Left hindlimb (tissue), 1 donor: ENCODE measurements at regions not wholly inside any gene's neighbourhood (a gene's known extent, or its start where the extent isn't known, plus 50 kb on each side); places are given as distances from the start of the nearest gene placed in this dataset.
"Not testable (repeated sequence)": the region's sequence is repeated elsewhere in the genome, so short reads cannot be mapped to it uniquely, and the experiment has no call there.

Source experiments
- DNase-seq: peaks from one replicate; pipeline ENCODE4 v3.0.0-alpha.2; 2018

DNA sequence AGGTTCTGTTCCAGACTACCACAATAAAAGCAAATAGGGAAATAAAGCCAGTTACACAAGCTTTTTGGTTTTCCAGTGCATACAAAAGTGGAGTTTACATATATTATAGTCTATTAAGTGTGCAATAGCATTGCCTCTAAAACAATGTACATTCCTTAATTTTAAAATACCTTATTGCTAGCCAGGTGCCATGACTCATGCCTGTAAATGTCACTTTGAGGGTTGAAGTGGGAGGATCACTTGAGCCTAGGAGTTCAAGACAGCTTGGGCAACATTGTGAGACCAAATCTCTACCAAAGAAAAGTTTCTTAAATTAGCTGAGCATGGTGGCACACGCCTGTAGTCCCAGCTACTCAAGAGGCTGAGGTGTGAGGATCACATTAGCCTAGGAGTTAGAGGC is 52.9 kb upstream of the IMP4 start:
- no peak for DNase-seq

DNA sequence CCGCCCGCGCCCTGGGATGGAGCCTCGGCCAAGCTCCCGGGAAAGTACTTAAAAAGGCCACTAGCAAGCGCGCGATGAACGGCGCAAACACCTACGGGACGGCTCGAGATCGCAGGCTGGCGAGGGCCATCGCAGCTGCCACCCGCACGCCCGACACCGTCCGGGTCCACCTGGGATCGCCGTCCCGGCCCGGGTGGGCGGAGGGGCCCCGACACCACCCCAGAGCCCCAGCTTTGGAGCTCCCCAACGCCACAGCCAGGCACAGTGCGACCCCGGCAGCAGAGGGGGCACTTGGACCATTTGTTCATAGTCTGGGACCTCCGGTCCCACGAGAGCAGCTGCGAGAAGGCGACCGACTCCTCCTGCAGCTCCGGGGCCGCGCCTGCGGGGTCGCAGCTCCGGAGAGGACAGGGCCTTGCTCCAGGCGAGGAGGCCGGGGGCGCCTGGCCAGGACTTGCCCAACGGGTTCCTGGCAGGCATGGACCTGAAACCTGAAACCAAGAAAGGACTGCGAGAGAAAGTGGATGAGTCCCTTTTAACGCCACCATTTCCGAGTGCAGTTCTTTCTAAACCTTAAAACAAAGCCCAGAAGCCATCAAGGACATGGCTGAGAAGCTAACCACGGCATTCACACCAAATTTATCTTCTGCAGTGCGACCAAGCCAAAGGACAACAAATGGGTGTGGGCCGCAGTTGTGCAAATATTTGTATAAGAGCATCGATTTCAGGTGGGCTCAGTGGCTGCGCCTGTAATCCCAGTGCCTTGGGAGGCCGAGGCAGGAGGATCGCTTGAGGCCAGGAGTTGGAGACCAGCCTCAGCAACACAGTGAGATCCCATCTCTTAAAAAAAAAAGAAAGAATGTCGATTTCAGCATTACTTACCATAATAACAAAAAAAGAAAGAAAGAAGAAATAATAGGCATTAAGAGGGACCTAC is 54.0 kb upstream of the IMP4 start:
- DNase-seq: no peak

DNA sequence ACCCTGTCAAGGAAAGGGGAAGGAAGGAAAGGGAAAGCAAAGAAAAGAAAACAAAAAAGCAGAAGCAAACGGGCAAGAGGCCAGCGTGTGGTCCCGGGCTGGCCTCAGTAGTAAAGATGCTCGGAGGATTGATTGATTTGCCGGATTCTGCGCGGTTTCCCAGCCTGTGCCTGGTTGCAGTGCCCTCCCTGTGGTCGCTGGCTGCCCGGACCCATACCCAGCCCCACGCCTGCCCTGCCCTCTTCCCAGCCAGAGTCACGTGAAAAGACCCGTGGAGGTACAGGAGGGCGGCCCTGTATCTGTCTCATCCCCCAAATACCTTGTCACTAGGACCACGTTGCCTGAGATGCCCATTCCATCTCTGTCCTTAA is 55.1 kb upstream of the IMP4 start:
- no peak for DNase-seq

DNA sequence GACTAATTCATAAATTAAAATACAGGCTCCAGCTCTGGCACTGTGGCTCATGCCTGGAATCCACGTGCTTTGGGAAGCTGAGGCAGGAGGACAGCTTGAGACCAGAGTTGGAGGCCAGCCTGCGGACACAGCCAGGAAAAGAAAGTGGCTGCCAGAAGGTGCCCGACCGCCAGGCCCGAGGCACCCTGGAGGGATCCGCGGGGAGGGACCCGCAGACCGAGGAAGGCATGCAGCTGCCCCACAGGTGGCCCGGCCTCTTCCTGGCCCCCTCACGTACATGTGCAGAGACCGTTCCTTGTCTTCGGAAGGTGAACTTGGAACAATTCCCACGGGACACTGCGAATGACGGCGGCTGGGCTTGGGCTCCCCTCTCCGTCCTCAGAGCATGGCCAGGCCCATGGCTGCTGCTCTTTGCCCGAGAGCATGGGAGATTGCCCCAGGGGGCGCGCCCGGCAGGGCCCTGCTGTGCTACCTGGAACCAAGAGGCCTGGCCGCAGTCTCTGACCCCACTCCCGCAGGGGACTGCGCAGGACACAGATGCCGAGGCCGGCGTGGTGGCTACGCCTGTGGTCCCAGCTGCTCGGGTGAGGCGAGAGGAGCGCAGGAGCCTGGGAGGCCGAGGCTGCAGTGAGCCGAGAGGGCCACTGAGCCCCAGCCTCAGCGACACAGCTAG is 55.6 kb upstream of the IMP4 start:
- no peak for DNase-seq

DNA sequence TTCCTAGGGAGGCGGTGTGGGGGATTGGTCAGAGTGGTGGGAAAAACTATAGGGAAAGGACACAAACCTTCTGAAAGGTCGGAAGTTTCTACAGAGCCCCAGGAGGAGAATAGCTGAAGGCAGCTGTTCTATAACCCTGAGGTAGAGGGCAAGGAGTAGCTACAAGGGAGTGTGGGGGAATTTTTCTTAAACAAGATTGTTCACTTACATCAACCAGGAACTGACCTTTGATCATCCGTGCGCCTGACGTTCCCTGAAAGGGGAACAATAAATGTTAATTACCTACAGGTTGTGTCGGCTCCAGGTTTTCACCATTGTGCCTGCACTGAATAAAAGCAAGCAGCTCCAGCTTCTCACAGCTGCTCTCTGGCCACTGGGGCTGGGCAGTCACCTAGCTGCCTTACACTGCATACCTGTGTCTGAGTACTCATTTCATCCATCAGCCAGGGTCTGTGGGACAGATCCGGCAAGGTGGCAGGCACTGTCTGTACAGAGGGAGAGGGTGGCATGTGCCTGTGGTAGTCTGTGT is 59.3 kb upstream of the IMP4 start:
- DNase-seq: not testable (repeated sequence)

DNA sequence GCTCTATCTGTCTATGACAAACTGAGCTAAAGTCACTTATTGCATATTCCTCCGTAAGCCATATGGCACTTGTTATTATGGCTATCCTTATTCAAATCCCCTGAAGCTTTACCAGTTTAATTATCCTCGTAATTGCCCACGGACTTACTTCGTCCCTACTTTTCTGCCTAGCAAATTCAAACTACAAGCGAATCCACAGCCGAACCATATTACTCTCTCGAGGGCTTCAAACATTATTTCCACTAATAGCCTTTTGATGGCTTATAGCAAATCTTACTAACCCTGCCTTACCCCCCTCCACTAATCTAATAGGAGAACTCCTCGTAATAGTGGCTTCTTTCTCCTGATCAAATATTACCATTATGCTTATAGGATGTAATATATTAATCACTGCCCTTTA is 63.1 kb upstream of the IMP4 start:
- DNase-seq: not testable (repeated sequence)

DNA sequence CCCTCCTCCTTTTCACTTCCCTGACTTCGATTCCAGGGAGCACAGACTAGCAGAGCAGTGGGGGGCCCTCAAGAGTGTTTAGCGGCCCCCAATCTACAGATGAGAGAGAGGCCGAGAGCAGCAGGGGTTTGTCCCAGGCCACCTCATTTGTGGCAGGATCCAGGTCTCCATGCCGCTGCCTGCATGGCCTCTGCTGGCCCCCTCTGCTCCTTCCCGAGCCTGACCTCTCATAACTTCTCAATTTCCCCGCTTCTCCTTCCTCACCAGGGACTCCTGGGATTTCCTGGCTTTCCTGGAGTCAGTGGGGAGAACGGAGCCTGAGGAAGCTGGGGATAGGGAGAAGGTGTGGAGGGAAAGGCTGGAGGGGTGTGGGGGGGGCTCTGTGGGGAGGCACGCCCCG is 70.1 kb upstream of the TUBA3E start:
- not testable (repeated sequence) for DNase-seq

DNA sequence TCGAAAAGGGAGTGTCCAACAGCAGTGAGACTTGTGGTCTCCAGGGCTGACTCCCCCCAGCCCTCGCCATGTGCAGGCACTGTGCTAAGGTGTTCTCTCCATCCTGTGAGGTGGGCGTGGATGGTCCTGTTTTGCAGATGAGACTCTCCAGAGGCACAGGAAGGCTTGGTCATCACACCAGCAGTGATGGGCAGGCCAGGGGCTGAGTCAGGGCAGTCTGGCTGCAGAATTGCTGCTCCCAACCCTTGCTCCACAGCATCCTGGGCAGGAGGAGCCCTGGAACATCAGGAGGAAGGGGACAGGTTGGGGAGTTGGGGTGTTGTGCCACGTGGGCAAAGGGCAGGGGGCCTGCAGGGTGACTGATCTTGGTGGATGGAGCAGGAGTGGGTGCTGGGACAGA is 69.3 kb upstream of the TUBA3E start:
- not testable (repeated sequence) for DNase-seq

DNA sequence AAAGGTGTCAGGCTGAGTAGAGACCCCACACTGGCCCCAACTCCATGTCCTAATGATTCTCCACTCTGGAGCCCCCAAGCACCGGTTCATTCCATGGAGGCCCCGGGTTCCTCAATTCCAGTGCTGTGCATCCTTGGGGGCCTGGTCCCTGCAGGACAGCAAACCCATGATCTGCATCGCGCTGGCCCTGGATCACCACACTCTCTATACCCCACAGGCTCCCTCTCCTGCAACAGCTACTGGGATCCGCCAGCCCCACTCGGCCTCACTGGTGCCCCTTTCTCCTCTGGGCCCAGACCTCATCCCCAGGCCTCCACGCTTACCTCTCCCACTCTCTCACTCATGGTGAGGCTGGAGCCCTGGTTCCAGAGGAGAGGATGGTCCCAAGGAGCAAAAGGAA is 68.6 kb upstream of the TUBA3E start:
- not testable (repeated sequence) for DNase-seq

DNA sequence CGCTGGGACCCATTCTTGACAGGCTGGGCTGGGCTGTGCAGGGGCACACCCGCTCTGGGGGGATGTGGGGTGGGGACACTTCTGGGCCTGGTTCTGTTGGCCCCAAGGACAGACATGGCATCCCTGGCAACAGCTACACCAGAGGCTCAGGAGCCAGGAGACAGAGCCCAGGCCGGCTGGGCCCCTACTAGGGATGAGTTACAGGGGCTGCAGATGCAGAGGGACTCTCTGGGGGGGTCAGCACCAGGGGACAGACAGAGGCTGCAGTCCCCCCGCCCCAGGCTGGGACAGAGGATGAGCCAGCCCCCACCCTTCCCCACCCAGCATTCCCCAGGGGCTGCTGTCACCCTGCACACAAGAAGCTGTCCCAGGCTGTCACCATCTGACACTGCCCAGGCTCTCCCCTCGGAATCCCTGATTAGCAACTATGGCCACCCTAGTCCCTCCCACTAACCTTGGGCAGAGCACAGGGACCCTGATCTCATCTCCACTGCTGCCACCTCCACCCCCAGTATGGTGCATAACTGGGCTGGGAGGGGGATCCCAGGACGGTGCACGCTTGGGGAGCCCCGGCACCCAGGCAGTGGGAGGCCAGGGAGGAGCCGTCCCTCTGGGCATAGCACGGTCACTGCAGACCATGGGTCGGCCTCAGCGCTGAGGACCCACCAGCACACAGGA is 67.5 kb upstream of the TUBA3E start:
- DNase-seq: not testable (repeated sequence)

DNA sequence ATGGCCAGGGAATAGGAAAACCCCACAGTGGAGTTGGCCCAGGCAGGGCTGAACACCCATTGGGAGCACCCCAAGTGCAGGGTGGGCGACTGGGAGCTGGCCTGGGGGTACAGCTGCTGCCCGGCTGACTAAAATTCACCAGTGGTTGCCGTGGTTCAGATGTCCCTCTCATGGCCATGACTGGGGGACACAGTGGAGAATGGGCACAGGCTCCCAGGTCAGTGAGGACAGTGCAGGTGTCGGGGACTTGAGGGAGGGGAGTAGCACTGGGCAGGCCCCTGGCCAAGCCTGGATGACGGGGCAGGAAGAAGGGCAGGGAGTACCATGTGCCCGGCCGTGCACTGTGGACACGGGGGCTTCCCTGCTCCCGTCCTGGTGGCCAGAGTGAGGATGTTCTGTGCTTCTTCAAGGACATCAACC is 66.7 kb upstream of the TUBA3E start:
- DNase-seq: not testable (repeated sequence)

DNA sequence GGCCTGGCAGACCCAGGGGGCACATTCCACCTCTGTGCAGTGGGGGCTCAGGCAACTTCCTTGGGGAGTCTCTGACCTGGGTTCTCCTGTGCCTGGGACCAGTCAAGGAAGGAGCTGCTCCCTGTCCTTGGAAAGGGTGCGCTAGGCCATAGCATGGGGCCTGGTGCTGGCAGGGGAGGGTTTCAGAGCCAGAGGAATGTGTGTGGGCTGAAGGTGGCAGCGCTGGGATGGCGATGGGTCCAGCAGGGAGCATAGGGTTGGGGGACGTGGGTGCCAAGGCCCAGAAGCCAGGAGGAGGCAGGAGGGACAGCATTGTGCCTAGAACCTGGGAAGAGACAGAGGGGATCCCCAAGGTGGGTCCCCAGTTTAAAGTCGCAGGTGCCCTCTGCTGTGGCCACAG is 66.3 kb upstream of the TUBA3E start:
- DNase-seq: no peak

DNA sequence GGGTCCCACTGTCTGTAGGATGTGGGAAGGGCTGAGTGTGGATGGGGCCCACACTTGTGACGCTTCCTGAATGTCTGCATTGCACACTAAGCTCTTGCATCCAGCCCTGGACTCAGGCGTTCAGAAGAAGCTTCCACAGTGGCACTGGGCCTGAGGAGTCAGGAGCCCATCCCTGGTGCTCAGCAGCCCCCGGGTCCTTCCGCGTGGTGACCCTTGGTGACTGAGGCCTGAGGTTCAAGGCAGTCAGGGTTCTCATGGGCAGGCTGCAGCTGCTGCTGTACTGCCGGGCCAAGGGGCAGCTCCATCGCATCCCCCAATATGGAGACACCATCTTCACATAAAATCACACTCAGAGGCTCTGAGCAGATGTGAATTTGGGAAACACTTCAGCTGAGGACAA is 65.8 kb upstream of the TUBA3E start:
- no peak for DNase-seq

DNA sequence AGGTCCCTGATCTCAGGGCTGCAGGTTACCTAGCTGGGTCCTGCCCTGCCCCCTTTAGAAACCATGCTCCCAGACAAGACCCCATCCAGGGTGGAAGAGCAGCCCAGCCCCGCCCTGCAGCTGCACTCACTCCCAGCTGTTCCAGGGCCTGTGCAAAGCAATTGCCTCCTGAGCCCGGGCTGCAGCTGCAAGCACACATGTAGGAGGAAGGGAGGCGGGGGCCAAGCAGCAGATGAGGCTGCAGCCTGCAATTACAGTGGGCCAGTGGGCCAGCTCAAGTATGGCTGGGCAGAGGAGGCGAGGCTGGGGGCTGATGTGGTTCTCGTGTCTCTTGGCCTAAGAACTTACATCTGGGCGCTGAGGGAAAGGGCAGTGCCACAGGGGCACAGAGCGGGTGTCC is 65.4 kb upstream of the TUBA3E start:
- no peak for DNase-seq

DNA sequence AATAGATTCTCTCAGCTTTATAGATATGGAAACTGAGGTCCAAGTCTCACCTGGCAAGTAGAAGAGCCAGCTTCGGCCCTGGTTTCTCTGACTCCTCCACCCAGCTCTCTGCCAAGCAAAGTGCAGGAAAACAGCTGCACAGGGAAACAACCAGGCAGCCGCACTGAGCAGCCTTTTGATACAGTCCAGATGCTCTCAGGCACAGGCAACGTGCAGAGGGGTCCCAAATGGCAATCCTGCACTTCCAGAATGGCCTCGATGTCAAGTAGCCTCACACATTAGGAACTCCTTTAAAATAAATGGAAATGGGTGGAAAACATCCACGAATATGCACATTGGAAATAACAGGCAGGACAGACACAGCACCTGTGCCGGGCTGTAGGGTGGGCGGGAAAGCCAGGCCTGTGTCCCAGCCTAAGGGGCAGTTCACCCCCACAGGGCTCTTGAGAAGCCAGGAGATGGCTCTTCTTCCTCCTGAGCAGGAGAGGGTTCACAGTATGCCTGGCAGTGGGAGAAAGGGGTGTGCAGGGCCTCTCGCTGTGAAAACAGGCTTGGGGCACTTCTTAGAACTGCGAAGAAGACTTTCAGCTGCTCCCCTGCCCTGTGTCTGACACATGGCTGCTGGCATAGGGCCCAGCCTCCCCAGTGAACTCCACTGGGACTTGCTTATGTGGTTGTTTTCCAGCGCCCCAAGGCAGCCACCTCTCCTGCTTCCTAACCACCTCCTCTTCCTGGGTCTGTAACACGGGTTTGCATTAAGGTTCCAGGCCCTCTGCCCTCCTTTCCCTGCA is 63.9 kb upstream of the TUBA3E start:
- no peak for DNase-seq

DNA sequence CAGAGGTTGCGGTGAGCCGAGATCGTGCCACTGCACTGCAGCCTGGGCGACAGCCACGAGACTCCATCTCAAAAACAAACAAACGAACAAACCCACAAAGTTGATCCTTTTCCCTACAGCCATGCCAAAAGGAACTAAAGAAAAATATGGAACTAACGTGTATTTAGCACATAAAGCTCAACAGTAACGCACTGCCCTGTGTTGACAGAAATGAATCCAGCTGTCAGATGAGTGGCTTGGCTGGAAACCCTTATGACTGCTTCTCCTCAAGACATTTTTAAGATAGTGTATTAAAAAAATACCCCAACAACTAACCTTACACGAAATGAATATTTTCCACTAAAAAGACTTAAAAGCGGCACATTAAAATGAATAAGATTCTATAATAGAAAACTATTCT is 62.9 kb upstream of the TUBA3E start:
- DNase-seq: no peak

DNA sequence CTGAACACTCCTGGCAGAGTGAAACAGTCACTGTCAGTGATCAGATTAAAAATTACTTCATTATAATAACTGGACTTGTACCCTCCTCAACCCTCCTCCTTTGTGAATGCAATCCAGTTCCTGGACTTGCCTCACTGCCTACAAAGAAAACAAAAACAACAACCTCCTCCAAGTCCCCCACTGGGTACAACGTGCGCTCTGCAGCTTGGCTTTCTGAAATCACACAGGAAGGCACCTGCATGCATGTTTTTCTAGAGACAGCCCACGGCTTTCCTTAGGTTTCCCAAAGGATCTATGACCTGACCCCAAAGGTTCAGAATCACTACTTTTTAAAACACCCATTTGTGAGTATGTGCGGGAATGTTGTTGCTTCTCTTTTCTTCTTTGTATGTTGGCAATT is 61.4 kb upstream of the TUBA3E start:
- no peak for DNase-seq

DNA sequence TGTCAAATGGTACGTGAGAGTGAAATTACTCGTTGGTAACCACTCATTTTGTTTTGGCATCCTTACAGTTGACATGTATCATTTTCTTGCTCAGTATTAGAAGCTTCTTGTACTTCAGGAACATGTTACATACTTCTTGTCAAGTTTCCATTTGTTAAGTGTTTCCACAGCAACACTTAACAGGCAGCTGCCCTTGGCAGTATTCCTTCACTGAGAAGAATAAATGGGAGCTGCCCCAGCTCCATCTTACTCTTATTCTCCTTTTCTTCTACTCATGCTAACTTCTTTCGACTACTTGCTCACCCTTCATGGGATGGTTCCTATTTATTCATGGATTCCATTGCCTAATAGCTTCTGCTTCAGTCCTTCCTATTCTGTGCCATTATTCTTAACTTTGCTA is 60.1 kb upstream of the TUBA3E start:
- DNase-seq: no peak

DNA sequence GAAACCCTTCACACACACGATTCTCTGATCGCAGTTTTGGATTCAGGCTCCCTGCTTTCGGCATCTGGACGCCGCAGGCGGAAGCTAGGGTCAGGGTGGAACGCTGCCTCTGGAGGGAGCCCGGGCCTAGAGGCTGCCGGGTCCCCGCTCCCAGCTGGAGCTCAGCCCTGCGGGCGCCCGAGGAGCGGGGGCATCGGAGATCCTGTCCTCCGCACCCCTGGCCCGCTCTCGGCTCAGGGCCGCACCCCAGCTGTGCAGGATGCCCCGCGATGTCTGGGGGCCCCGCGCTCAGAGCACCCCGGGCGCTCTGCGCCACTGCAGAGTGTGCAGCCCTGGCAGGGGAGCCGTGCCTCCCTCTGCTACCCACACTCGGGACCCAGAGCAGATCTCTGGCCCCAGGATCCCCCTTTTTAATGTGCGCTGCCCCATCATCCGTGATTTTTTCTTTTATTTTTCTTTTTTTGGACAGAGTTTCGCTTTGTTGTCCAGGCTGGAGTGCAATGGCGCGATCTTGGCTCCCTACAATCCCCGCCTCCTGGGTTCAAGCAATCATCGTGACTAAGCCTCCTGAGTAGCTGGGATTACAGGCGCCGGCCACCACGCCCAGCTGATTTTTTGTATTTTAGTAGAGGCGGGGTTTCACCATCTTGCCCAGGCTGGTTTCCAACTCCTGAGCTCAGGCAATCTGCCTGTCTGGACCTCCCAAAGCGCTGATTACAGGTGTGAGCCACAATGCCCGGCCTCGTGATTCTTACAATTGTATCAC is 54.8 kb upstream of the TUBA3E start:
- no peak for DNase-seq

DNA sequence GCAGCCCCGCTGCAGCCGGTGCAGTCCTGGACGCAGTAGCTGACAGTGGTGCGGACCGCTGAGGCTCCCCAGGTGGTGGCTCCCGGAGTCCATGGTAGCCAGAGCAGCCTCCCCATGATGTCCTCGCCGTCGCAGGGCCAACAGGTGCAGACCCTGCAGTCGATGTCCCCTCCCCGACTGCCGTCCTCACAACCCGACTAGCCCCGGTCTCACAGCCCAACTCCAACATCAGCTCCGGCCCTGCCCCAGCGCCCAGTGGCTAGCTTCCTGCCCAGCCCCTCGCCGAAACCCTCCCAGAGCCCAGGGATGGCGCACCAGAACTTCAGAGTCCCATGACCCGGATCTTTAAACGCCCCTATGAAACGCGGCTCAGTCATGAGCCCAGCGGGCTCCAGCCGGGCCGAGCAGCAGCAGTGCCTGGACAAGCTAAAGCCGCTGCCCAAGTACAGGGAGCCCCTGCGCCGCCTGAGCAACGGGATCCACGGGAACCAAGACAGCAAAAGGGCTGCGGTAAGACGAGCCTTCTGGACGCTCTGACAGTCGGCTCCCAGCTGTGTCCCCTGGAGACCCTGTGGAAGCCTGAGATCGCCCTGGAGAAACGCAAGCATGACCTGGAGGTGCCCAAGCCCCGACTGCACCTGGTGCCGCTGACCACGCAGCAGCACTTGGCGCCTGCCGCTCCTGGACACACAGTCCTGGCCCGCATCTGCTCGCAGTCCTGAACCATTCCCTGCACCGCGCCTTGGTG is 53.8 kb upstream of the TUBA3E start:
- no peak for DNase-seq

DNA sequence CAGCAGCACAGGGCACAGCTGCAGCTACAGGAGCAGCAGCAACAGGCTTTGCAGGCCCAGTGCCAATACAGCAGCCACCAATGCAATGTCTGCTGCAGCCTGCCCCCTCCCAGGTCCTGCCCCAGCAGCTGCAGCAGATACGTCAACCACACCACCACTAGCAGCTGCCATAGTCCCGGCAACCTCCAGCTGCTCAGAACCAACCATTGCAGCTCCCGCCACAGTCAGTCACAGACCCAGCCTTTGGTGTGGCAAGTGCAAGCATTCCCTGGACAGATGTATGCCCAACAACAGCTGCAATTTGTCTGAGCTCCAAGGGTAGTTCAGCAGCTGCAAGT is 53.3 kb upstream of the TUBA3E start:
- peak; percentile 65 for DNase-seq
